ENCODE measurements at regions not wholly inside any gene's neighbourhood (a gene's known extent, or its start where the extent isn't known, plus 50 kb on each side); places are given as distances from the start of the nearest gene placed in this dataset.

DNA sequence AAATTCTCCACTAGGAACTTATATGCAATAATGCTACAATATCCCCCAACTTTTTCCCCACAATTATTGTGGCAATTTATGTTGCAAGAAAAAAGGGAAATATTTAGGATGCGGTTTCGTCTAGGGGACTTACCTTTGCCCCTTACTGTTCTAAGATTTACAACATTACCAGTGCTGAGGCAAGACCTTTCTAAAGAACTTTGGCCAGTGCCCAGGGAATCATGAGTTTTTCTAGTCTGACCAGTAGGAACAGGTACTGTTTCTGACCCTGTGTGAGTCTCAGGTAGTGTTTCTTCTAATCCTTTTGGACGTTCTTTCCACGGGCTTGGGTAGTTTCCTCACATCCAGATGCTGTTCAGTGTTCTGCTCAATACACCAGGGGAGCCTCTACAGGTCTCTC is 373.7 kb downstream of the HAPSTR1 start:
- WGBS, 2 donors: 50 to 61% methylated on average over 4 of the region's 4 CpGs
- Histone ChIP-seq H3K27me3 (no peaks in the 10 kb centered on the region), H3K4me3 (no peak overlapping the region), H3K4me1 (no peaks in the 10 kb centered on the region), H3K36me3 (no peaks in the 10 kb centered on the region), H3K27ac (no peak overlapping the region), H3K9me3 (no peaks in the 10 kb centered on the region)
- no peak for DNase-seq
- intact Hi-C loops (cut with DNase I): no loop called here
- TF ChIP-seq POLR2A (IDR thresholded peaks at IDR 0.05): no peak
- TF ChIP-seq CTCF (IDR thresholded peaks at IDR 0.05): no peak

- Histone ChIP-seq H3K9me3 (no peaks in the 10 kb centered on the region), H3K27me3 (no peaks in the 10 kb centered on the region), H3K27ac (no peak overlapping the region), H3K36me3 (no peaks in the 10 kb centered on the region), H3K4me1 (no peaks in the 10 kb centered on the region), H3K4me3 (no peak overlapping the region)
- no peak for DNase-seq
- intact Hi-C loops (cut with DNase I): no loop called here
- no peak for TF ChIP-seq POLR2A (IDR thresholded peaks at IDR 0.05)
- no peak for TF ChIP-seq CTCF (IDR thresholded peaks at IDR 0.05)
Observed at GRCh38 chr16:9469512-9469911, 378.1 kb downstream of the HAPSTR1 start.

GRCh38 chr16:9476744-9477143 is 385.3 kb downstream of the HAPSTR1 start:
- Histone ChIP-seq H3K9me3 (no peaks in the 10 kb centered on the region), H3K4me3 (no peak overlapping the region), H3K27me3 (no peaks in the 10 kb centered on the region), H3K4me1 (no peaks in the 10 kb centered on the region), H3K27ac (no peak overlapping the region), H3K36me3 (no peaks in the 10 kb centered on the region)
- no peak for DNase-seq
- 51 to 92% methylated on average over 3 of the region's 3 CpGs for WGBS, 2 donors
- no peak for TF ChIP-seq POLR2A (IDR thresholded peaks at IDR 0.05)
- TF ChIP-seq CTCF (IDR thresholded peaks at IDR 0.05): no peak
- intact Hi-C loops (cut with DNase I): no loop called here

GRCh38 chr16:9479008-9479407 is 387.6 kb downstream of the HAPSTR1 start:
- intact Hi-C loops (cut with DNase I): no loop called here
- WGBS, 2 donors: 50 to 56% methylated on average over 2 of the region's 2 CpGs
- TF ChIP-seq POLR2A (IDR thresholded peaks at IDR 0.05): no peak
- no peak for TF ChIP-seq CTCF (IDR thresholded peaks at IDR 0.05)
- H3K9me3 ChIP-seq: no peaks in the 10 kb centered on the region
- H3K36me3 ChIP-seq: no peaks in the 10 kb centered on the region
- no peaks in the 10 kb centered on the region for H3K27me3 ChIP-seq
- no peak for DNase-seq
- H3K27ac ChIP-seq: no peak overlapping the region
- no peaks in the 10 kb centered on the region for H3K4me1 ChIP-seq
- no peak overlapping the region for H3K4me3 ChIP-seq

DNA sequence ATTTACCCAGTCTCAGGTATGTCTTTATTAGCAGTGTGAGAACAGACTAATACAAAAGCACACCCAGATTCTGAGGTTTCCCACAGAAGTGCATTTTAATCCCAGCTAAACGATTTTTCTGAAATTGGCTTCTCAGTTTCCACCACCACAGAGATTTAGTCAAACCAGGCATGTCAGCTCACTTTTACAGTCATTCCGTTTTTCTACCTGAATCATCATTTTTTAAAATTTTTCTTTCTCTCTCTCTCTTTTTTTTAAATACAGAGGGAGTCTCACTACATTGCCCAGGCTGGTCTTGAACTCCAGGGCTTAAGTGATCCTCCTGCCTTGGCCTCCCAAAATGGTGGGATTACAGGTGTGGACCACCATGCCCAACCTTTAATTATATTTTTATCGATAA is 389.1 kb downstream of the HAPSTR1 start:
- WGBS, 2 donors: 66 to 75% methylated on average over 3 of the region's 3 CpGs
- intact Hi-C loops (cut with DNase I): no loop called here
- TF ChIP-seq CTCF (IDR thresholded peaks at IDR 0.05) (no peak), POLR2A (IDR thresholded peaks at IDR 0.05) (no peak)

More for the DNA sequence above, 389.1 kb downstream of the HAPSTR1 start:
- Histone ChIP-seq H3K4me1 (no peaks in the 10 kb centered on the region), H3K36me3 (no peaks in the 10 kb centered on the region), H3K27me3 (no peaks in the 10 kb centered on the region), H3K9me3 (no peaks in the 10 kb centered on the region), H3K4me3 (no peak overlapping the region), H3K27ac (no peak overlapping the region)
- DNase-seq: no peak
